ENCODE measurements at regions not wholly inside any gene's neighbourhood (a gene's known extent, or its start where the extent isn't known, plus 50 kb on each side); places are given as distances from the start of the nearest gene placed in this dataset.

GRCh38 chr12:71282925-71283324 is 125.1 kb upstream of the TSPAN8 start:
- Histone ChIP-seq H3K79me1 (ENCODE audit: insufficient read depth, low read depth, low read length, poor library complexity, severe bottlenecking) (no peaks in the 10 kb centered on the region), H3K14ac (ENCODE audit: insufficient read depth, low read length) (no peak overlapping the region), H3K4me1 (ENCODE audit: insufficient read depth, low read length) (no peaks in the 10 kb centered on the region), H2BK12ac (ENCODE audit: insufficient read length, low read depth, low read length) (no peak overlapping the region), H3K27me3 (ENCODE audit: insufficient read depth, low read length) (no peaks in the 10 kb centered on the region), H3K18ac (ENCODE audit: insufficient read length, low read depth, low read length) (no peak overlapping the region), H4K91ac (ENCODE audit: insufficient read length, low read depth, low read length) (no peak overlapping the region), H3K9ac (ENCODE audit: extremely low read depth, insufficient read length, low read length) (no peak overlapping the region), H4K5ac (ENCODE audit: insufficient read length, low read depth, low read length) (no peak overlapping the region), H2BK20ac (ENCODE audit: low read depth, low read length, poor library complexity, severe bottlenecking) (no peak overlapping the region), H2AFZ (ENCODE audit: low read length) (no peak overlapping the region), H3K79me2 (ENCODE audit: insufficient read depth, low read length) (no peaks in the 10 kb centered on the region), H2BK120ac (ENCODE audit: low read depth, low read length, poor library complexity, severe bottlenecking) (no peak overlapping the region), H2BK5ac (ENCODE audit: insufficient read length, low read length) (no peak overlapping the region), H2BK15ac (ENCODE audit: low read depth, low read length) (no peak overlapping the region), H4K8ac (replicated peaks; ENCODE audit: insufficient read length, low read depth, low read length) (no peak overlapping the region), H3K56ac (ENCODE audit: insufficient read length, low read depth, low read length) (no peak overlapping the region), H4K20me1 (ENCODE audit: control insufficient read depth, insufficient read depth, insufficient read length) (no peaks in the 10 kb centered on the region), H3K4ac (ENCODE audit: low read depth, low read length) (no peak overlapping the region), H2AK5ac (ENCODE audit: insufficient read length, low read length) (no peak overlapping the region), H3T11ph (ENCODE audit: low read length) (no peak overlapping the region), H3K23ac (ENCODE audit: insufficient read length, low read depth, low read length) (no peak overlapping the region), H3K23me2 (ENCODE audit: insufficient read length, low read depth, low read length, poor library complexity, severe bottlenecking) (no peaks in the 10 kb centered on the region), H3K27ac (ENCODE audit: insufficient read length, low read depth, low read length) (no peak overlapping the region), H3K4me2 (ENCODE audit: insufficient read depth, insufficient read length, low read length) (no peak overlapping the region), H3K9me3 (ENCODE audit: control insufficient read depth, low read depth, low read length) (no peaks in the 10 kb centered on the region)
- WGBS (ENCODE audit: extremely low coverage, insufficient read length, low lambda C conversion rate): no CpG with 5 or more reads among the region's 5 CpGs
- Mint-ChIP-seq H3K27me3 (ENCODE audit: low read depth) (no peaks in the 10 kb centered on the region), H3K36me3 (ENCODE audit: insufficient read depth in 1 of 3, low read depth in 3 of 3) (no peaks in the 10 kb centered on the region; a peak in 1 of 7 replicates), H3K27ac (no peak overlapping the region), H3K4me3 (no peak overlapping the region), H3K9me3 (no peaks in the 10 kb centered on the region; a peak in 1 of 5 replicates), H3K4me1 (peaks cover 10% of the 10 kb centered on the region in 2 experiments)
- DNase-seq: no peak
- no peak for TF ChIP-seq CTCF (conservative IDR thresholded peaks at IDR 0.05)
